GM18858 (cell line): ENCODE measurements at regions not wholly inside any gene's neighbourhood (a gene's known extent, or its start where the extent isn't known, plus 50 kb on each side); places are given as distances from the start of the nearest gene placed in this dataset.

Experiments
- ATAC-seq: cut with Tn5 transposase; IDR thresholded peaks from one replicate; pipeline ENCODE4 v1.9.1; 2021; ENCODE audit not compliant: unreplicated experiment

DNA sequence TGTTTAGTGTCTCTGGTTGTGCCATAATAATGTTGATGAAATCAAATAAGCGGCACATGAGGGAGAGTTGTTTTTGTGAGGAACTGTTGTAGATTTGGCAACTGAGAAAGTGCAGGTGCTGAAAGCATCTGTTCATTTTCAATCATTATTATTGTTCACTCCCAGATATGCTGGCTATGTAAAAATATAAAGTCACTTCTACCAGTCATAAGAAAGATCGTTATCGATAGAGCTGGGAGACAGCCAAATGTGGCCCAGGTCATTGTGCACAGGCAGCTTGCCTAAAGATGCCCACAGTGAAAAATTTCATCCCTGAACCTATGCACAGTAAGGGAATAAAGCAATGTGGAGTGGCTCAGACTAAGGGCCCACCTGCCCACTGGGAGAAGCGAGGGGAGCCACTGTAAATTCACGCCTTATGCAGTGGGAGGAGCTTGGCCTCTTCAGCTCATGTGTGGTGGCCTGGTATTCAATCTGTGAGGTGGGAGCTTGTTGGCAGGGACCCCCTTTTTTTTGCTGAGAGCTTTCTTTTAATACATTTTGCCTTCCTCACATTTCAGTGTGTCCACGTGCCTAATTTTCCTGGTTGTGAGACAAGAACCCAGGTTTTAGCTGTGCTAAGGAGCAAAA is 1490.8 kb upstream of the TMEM132C start:
- ATAC-seq: no peak

DNA sequence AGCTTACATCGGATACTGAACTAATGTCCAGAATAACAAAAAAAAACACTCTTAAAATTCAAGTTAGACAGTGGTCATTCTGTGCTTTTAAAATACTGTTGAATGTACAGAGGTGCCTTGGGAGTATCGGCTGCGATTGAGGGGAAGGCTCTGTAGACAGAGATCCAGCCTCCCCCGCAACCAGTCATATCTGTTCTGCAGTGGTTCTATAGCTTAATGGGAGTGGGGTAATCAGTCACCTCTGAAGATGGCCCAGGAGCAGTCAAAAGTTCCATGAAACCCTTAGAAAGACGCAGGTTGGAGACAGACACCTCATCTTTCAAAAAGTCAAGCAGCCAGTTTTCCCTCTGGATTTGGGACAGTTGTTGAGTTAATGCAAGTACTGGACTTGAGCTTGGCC is 1486.6 kb upstream of the TMEM132C start:
- ATAC-seq: no peak

- no peak for ATAC-seq
These were observed 1485.4 kb upstream of the TMEM132C start for GRCh38 chr12:126781593-126781992.

- no peak for ATAC-seq
These were observed 1484.9 kb upstream of the TMEM132C start for GRCh38 chr12:126782083-126782482.

- no peak for ATAC-seq
These were observed 1482.5 kb upstream of the TMEM132C start for GRCh38 chr12:126784328-126784921.

- no peak for ATAC-seq
These were observed 1477.0 kb upstream of the TMEM132C start for GRCh38 chr12:126789963-126790362.

- no peak for ATAC-seq
These were observed 1475.8 kb upstream of the TMEM132C start for GRCh38 chr12:126791122-126791521.

GRCh38 chr12:126792411-126792810 is 1474.6 kb upstream of the TMEM132C start:
- ATAC-seq: no peak

DNA sequence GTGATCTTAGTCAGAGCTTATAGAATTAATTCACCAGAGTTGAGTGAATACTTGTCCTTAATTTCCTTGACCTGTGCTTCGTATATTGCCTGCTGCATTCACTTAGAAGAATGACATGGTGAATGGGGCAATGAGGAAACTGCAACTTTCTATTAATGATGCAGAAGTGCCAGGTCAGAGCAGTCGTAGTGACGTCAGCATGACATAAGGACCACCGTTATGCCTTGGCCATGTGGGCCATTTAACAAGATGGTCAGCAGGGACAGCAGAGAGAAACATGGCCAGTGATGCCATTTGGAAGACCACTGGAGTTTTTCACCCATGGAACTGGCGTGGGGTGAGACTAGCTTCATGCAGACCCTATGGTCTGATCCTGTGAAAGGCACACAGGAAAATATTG is 1469.4 kb upstream of the TMEM132C start:
- no peak for ATAC-seq

DNA sequence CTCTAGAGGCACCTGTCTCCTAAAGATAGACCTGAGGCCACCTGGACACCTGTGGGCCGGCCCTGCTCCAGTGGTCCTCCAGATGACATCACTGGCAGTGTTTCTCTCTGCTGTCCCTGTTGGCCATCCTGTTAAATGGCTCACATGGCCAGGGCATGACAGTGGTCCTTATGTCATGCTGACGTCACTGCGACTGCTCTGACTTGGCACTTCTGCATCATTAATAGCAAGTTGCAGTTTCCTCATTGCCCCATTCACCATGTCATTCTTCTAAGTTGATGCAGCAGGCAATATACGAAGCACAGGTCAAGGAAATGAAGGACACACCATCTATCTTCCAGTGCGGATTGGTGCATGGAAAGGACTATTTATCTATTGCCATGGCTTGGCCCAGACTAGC is 1468.5 kb upstream of the TMEM132C start:
- ATAC-seq: no peak

- no peak for ATAC-seq
These were observed 1459.6 kb upstream of the TMEM132C start for GRCh38 chr12:126807312-126807865.

DNA sequence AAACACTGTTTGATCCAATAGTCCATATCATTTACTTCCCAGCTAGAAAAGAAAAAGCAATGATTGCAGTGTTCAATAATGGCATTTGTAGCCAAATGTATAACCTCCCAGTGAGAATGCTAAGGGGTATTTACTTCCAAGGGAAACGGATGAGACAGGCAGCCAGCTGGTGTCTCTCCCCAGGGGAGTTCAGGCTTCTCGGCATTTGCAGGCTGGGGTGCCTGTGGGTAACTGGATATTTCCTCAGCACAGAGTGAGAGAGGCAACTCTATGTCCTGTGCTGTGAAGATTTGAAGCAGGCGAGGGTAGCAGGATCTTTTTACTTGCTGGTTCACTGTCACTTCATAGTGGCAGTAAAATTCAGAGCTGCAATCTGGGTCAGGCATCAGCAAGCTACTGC is 1455.6 kb upstream of the TMEM132C start:
- ATAC-seq: no peak

GRCh38 chr12:126819554-126819953 is 1447.4 kb upstream of the TMEM132C start:
- no peak for ATAC-seq

DNA sequence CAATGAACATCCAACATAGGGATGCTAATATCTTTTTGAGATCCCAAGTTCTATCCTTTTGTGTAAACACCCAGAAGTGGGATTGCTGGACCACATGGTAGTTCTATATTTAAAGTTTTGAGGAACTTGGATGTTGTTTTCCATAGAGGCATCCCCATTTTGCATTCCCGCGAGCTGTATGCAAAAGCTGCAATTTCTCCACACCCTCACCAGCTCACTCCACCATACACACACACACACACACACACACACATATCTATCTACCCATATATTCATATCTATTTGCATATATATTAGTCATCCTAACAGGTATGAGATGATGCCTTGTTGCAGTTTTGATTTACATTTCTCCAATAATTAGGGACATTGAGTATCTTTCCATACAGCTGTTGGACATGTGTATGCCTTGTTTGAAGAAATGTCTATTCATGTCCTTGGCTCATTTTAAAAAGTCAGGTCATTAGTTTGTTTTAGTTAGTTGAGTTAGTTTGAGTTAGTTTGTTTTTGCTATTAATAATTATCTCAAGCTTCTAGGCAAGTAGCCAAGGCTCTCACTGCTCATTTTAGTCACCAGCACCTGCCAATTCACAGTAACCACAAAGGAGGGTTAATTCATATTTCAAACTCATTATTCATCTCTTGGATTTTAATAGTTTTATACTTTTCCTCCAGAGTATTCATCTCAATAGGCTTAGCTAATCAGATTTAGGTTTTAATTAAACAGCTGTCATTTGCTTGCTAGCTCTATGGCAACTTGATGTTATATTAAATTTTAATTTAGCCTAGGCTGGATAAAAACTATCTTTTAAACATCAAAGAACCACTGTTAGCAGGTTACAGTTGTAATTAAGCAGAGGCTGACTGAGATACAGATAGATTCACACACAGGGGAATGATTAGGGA is 1435.9 kb upstream of the TMEM132C start:
- no peak for ATAC-seq

DNA sequence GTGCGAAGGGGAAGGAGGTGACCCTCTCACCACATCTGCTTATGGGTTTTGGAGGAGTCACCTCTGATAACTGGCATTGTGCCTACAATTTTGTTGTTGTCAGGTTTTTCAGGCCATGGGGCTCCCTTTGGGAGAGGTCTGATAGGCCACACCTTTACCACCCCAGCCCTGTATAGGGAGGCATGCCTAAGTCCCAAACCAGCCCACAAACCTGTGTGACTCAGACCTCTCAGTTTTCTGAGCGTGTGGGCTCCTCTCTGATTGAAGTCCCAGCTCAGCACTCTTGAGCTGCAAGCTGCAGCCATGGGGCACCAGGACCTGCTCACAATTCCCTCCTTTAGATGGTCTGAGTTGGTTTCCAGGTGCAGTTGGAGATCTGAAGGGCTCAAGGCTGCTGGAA is 1429.3 kb upstream of the TMEM132C start:
- ATAC-seq: no peak

- ATAC-seq: no peak
These were observed 1422.9 kb upstream of the TMEM132C start for GRCh38 chr12:126843915-126844669.

DNA sequence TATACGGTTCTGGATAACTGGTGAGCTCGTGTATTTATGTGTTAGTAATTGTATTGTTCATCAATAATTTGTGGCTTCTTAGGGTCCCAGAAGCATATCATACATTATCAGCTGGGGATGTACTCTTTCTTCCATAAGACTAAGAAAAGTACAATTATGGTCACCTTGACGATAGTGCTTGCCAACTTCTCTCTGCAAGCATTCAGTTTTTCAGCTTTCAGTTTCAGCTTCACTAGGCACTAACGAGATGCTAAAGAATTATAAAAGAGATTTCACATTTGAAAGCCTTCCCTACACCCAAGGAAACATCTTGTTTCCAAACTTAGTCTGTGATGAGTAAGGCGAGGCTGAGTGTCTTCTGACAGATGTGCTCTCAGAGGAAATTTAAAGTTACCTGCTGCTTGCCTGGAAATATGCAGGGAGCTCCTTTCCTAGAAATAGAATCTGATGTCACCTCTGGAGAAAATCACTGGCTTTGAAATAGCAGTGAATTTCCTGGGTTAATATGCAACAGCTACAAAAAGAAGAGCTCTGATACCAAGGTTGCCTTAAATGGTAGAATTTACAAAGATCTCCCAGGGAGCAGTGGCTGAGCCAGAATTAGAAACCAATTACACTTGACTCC is 1419.9 kb upstream of the TMEM132C start:
- ATAC-seq: no peak

GRCh38 chr12:126855768-126856167 is 1411.2 kb upstream of the TMEM132C start:
- no peak for ATAC-seq

DNA sequence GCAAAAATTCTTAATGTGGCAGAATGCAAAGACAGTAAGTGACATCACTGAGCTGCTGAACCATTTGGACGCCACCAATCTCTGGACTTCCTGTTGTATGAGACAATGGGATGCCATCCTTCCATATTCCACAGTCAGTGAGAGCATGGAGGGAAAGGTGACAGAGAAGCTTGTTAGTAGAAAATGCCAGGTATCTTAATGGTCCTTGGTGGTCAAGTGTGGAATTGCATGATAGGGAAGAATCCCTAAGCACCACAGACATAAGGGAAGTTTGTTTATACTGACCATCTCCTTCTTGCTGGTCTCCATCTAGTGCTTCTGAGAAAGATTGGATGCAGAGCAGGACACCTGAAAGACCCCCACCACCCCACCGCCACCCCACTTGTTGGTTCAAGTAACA is 1410.0 kb upstream of the TMEM132C start:
- ATAC-seq: no peak

- no peak for ATAC-seq
These were observed 1408.4 kb upstream of the TMEM132C start for GRCh38 chr12:126858560-126858959.

DNA sequence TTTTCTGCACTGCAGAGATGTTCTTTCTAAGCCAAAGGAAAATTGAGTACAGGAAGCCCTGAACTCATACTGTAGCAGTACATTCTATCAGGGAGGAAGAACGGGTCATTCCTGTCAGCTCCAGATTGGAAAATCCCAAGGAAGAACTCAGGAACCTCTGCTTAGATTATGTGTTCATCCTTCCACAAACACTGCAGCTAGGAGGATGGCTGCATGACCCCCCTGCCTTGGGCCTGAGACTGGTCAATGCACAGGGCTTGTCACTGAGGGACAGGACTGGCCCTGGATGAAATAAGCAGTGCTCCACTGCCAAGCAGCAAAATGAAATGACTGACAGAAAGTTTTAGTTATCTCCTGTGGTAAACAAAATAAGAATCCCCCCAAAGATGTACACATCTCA is 1406.8 kb upstream of the TMEM132C start:
- ATAC-seq: no peak
